ENCODE measurements at regions not wholly inside any gene's neighbourhood (a gene's known extent, or its start where the extent isn't known, plus 50 kb on each side); places are given as distances from the start of the nearest gene placed in this dataset.

GRCh38 chr5:133905424-133905823, 63.0 kb downstream of the C5orf15 start:
- H3K27me3 ChIP-seq (ENCODE audit: control insufficient read depth in 3 of 3, insufficient read depth in 3 of 3, low read length in 3 of 3), result no peaks in the 10 kb centered on the region
- peaks cover 0 to 11% (median 0%) of the 10 kb centered on the region in 3 donors for H3K4me1 ChIP-seq (ENCODE audit: control insufficient read depth in 3 of 3, insufficient read depth in 2 of 3, low read depth in 1 of 3, low read length in 2 of 3)
- peak overlapping the region in 1 of 3 donors; percentile 74 for H3K27ac ChIP-seq (ENCODE audit: low read depth in 1 of 3, low read length in 2 of 3)
- no peak overlapping the region for H3K4me3 ChIP-seq (ENCODE audit: low read depth in 1 of 3, low read length in 3 of 3)
- no peaks in the 10 kb centered on the region for H3K36me3 ChIP-seq (ENCODE audit: control insufficient read depth in 3 of 3, insufficient read depth in 2 of 3, low read depth in 1 of 3, low read length in 3 of 3)
- DNase-seq, result peak in 1 of 2 donors; percentile 62
- no peaks in the 10 kb centered on the region for H3K9me3 ChIP-seq (ENCODE audit: control insufficient read depth in 2 of 2, insufficient read depth in 1 of 2, low read depth in 1 of 2, low read length in 1 of 2)
- 74 to 82% (median 77%) methylated on average over 8 of the region's 8 CpGs for WGBS, 3 donors
- no peak for FAIRE-seq

- peak overlapping the region in 1 of 3 donors; percentile 70 for H3K27ac ChIP-seq (ENCODE audit: low read depth in 1 of 3, low read length in 2 of 3)
These were observed 63.8 kb downstream of the C5orf15 start for GRCh38 chr5:133904641-133905040.

GRCh38 chr5:133902511-133903118, 65.8 kb downstream of the C5orf15 start:
- Histone ChIP-seq H3K4me3 (ENCODE audit: low read depth in 1 of 3, low read length in 3 of 3) (no peak overlapping the region), H3K4me1 (ENCODE audit: control insufficient read depth in 3 of 3, insufficient read depth in 2 of 3, low read depth in 1 of 3, low read length in 2 of 3) (peaks cover 0 to 11% (median 0%) of the 10 kb centered on the region in 3 donors), H3K27ac (ENCODE audit: low read depth in 1 of 3, low read length in 2 of 3) (no peak overlapping the region), H3K27me3 (ENCODE audit: control insufficient read depth in 3 of 3, insufficient read depth in 3 of 3, low read length in 3 of 3) (no peaks in the 10 kb centered on the region), H3K36me3 (ENCODE audit: control insufficient read depth in 3 of 3, insufficient read depth in 2 of 3, low read depth in 1 of 3, low read length in 3 of 3) (no peaks in the 10 kb centered on the region), H3K9me3 (ENCODE audit: control insufficient read depth in 2 of 2, insufficient read depth in 1 of 2, low read depth in 1 of 2, low read length in 1 of 2) (no peaks in the 10 kb centered on the region)
- FAIRE-seq, result no peak
- 78 to 87% (median 80%) methylated on average over 10 to 11 of the region's 11 CpGs for WGBS, 3 donors
- peak; percentile 5 to 26 for DNase-seq

More at GRCh38 chr5:133904641-133905040, 63.8 kb downstream of the C5orf15 start:
- Histone ChIP-seq H3K9me3 (ENCODE audit: control insufficient read depth in 2 of 2, insufficient read depth in 1 of 2, low read depth in 1 of 2, low read length in 1 of 2) (no peaks in the 10 kb centered on the region), H3K4me3 (ENCODE audit: low read depth in 1 of 3, low read length in 3 of 3) (no peak overlapping the region), H3K36me3 (ENCODE audit: control insufficient read depth in 3 of 3, insufficient read depth in 2 of 3, low read depth in 1 of 3, low read length in 3 of 3) (no peaks in the 10 kb centered on the region), H3K4me1 (ENCODE audit: control insufficient read depth in 3 of 3, insufficient read depth in 2 of 3, low read depth in 1 of 3, low read length in 2 of 3) (peaks cover 0 to 11% (median 0%) of the 10 kb centered on the region in 3 donors), H3K27me3 (ENCODE audit: control insufficient read depth in 3 of 3, insufficient read depth in 3 of 3, low read length in 3 of 3) (no peaks in the 10 kb centered on the region)
- 84 to 88% (median 87%) methylated on average over 8 of the region's 8 CpGs for WGBS, 3 donors
- DNase-seq (no peak), FAIRE-seq (no peak)

GRCh38 chr5:133900534-133901270, 67.7 kb downstream of the C5orf15 start:
- DNase-seq, result no peak
- Histone ChIP-seq H3K4me3 (ENCODE audit: low read depth in 1 of 3, low read length in 3 of 3) (no peak overlapping the region), H3K9me3 (ENCODE audit: control insufficient read depth in 2 of 2, insufficient read depth in 1 of 2, low read depth in 1 of 2, low read length in 1 of 2) (no peaks in the 10 kb centered on the region), H3K27me3 (ENCODE audit: control insufficient read depth in 3 of 3, insufficient read depth in 3 of 3, low read length in 3 of 3) (no peaks in the 10 kb centered on the region), H3K4me1 (ENCODE audit: control insufficient read depth in 3 of 3, insufficient read depth in 2 of 3, low read depth in 1 of 3, low read length in 2 of 3) (peaks cover 0 to 8% (median 0%) of the 10 kb centered on the region in 3 donors), H3K27ac (ENCODE audit: low read depth in 1 of 3, low read length in 2 of 3) (no peak overlapping the region), H3K36me3 (ENCODE audit: control insufficient read depth in 3 of 3, insufficient read depth in 2 of 3, low read depth in 1 of 3, low read length in 3 of 3) (no peaks in the 10 kb centered on the region)
- WGBS, 3 donors, result 85 to 87% (median 87%) methylated on average over 15 of the region's 15 CpGs
- FAIRE-seq, result no peak

GRCh38 chr5:133899506-133899905, 68.9 kb downstream of the C5orf15 start:
- DNase-seq (no peak), FAIRE-seq (no peak)
- WGBS, 3 donors, result 69 to 78% (median 73%) methylated on average over 4 of the region's 4 CpGs
- Histone ChIP-seq H3K4me3 (ENCODE audit: low read depth in 1 of 3, low read length in 3 of 3) (no peak overlapping the region), H3K9me3 (ENCODE audit: control insufficient read depth in 2 of 2, insufficient read depth in 1 of 2, low read depth in 1 of 2, low read length in 1 of 2) (no peaks in the 10 kb centered on the region), H3K4me1 (ENCODE audit: control insufficient read depth in 3 of 3, insufficient read depth in 2 of 3, low read depth in 1 of 3, low read length in 2 of 3) (peaks cover 0 to 4% (median 0%) of the 10 kb centered on the region in 3 donors), H3K27ac (ENCODE audit: low read depth in 1 of 3, low read length in 2 of 3) (no peak overlapping the region), H3K27me3 (ENCODE audit: control insufficient read depth in 3 of 3, insufficient read depth in 3 of 3, low read length in 3 of 3) (no peaks in the 10 kb centered on the region), H3K36me3 (ENCODE audit: control insufficient read depth in 3 of 3, insufficient read depth in 2 of 3, low read depth in 1 of 3, low read length in 3 of 3) (no peaks in the 10 kb centered on the region)

GRCh38 chr5:133898440-133898839, 70.0 kb downstream of the C5orf15 start:
- H3K4me1 ChIP-seq (ENCODE audit: control insufficient read depth in 3 of 3, insufficient read depth in 2 of 3, low read depth in 1 of 3, low read length in 2 of 3), result peaks cover 0 to 4% (median 0%) of the 10 kb centered on the region in 3 donors
- WGBS, 3 donors, result 75 to 81% (median 75%) methylated on average over 3 of the region's 3 CpGs
- no peak for FAIRE-seq
- no peak for DNase-seq
- no peaks in the 10 kb centered on the region for H3K36me3 ChIP-seq (ENCODE audit: control insufficient read depth in 3 of 3, insufficient read depth in 2 of 3, low read depth in 1 of 3, low read length in 3 of 3)
- no peak overlapping the region for H3K4me3 ChIP-seq (ENCODE audit: low read depth in 1 of 3, low read length in 3 of 3)
- H3K27ac ChIP-seq (ENCODE audit: low read depth in 1 of 3, low read length in 2 of 3), result no peak overlapping the region
- H3K9me3 ChIP-seq (ENCODE audit: control insufficient read depth in 2 of 2, insufficient read depth in 1 of 2, low read depth in 1 of 2, low read length in 1 of 2), result no peaks in the 10 kb centered on the region
- H3K27me3 ChIP-seq (ENCODE audit: control insufficient read depth in 3 of 3, insufficient read depth in 3 of 3, low read length in 3 of 3), result peaks cover 0 to 4% (median 0%) of the 10 kb centered on the region in 3 donors

GRCh38 chr5:133897431-133897830, 71.0 kb downstream of the C5orf15 start:
- WGBS, 3 donors, result 52 to 81% (median 61%) methylated on average over 4 of the region's 4 CpGs
- no peak for FAIRE-seq
- peak in 1 of 2 donors; percentile 18 for DNase-seq
- Histone ChIP-seq H3K27ac (ENCODE audit: low read depth in 1 of 3, low read length in 2 of 3) (no peak overlapping the region), H3K4me1 (ENCODE audit: control insufficient read depth in 3 of 3, insufficient read depth in 2 of 3, low read depth in 1 of 3, low read length in 2 of 3) (peaks cover 0 to 4% (median 0%) of the 10 kb centered on the region in 3 donors), H3K36me3 (ENCODE audit: control insufficient read depth in 3 of 3, insufficient read depth in 2 of 3, low read depth in 1 of 3, low read length in 3 of 3) (no peaks in the 10 kb centered on the region), H3K9me3 (ENCODE audit: control insufficient read depth in 2 of 2, insufficient read depth in 1 of 2, low read depth in 1 of 2, low read length in 1 of 2) (no peaks in the 10 kb centered on the region), H3K4me3 (ENCODE audit: low read depth in 1 of 3, low read length in 3 of 3) (no peak overlapping the region), H3K27me3 (ENCODE audit: control insufficient read depth in 3 of 3, insufficient read depth in 3 of 3, low read length in 3 of 3) (peaks cover 0 to 6% (median 0%) of the 10 kb centered on the region in 3 donors)

GRCh38 chr5:133896873-133897272, 71.6 kb downstream of the C5orf15 start:
- DNase-seq (no peak), FAIRE-seq (no peak)
- Histone ChIP-seq H3K9me3 (ENCODE audit: control insufficient read depth in 2 of 2, insufficient read depth in 1 of 2, low read depth in 1 of 2, low read length in 1 of 2) (no peaks in the 10 kb centered on the region), H3K27ac (ENCODE audit: low read depth in 1 of 3, low read length in 2 of 3) (no peak overlapping the region), H3K4me3 (ENCODE audit: low read depth in 1 of 3, low read length in 3 of 3) (no peak overlapping the region), H3K36me3 (ENCODE audit: control insufficient read depth in 3 of 3, insufficient read depth in 2 of 3, low read depth in 1 of 3, low read length in 3 of 3) (no peaks in the 10 kb centered on the region), H3K4me1 (ENCODE audit: control insufficient read depth in 3 of 3, insufficient read depth in 2 of 3, low read depth in 1 of 3, low read length in 2 of 3) (peaks cover 0 to 4% (median 0%) of the 10 kb centered on the region in 3 donors), H3K27me3 (ENCODE audit: control insufficient read depth in 3 of 3, insufficient read depth in 3 of 3, low read length in 3 of 3) (peaks cover 0 to 6% (median 0%) of the 10 kb centered on the region in 3 donors)
- 80 to 86% (median 82%) methylated on average over 2 of the region's 2 CpGs for WGBS, 3 donors
